Panc1 (cell line): ENCODE measurements at regions not wholly inside any gene's neighbourhood (a gene's known extent, or its start where the extent isn't known, plus 50 kb on each side); places are given as distances from the start of the nearest gene placed in this dataset.

ENCODE experiments used
- CTCF ChIP-seq: fragments of 450-650 bp; IDR thresholded peaks from 2 replicates; pipeline ENCODE4 v1.5.1; 2017; ENCODE audit warnings: mild to moderate bottlenecking
- TCF7L2 ChIP-seq: IDR thresholded peaks from 2 replicates; pipeline ENCODE4 v1.6.1; 2011; ENCODE audit warnings: mild to moderate bottlenecking, low read depth, low read length, inconsistent platforms

GRCh38 chr4:158121161-158121579 lies 51.7 kb downstream of the GASK1B start:
- TF ChIP-seq CTCF: no peak
- TF ChIP-seq TCF7L2: no peak
